ENCODE measurements at regions not wholly inside any gene's neighbourhood (a gene's known extent, or its start where the extent isn't known, plus 50 kb on each side); places are given as distances from the start of the nearest gene placed in this dataset.

- TF ChIP-seq ZBTB43 (CRISPR knock-in tag; IDR thresholded peaks at IDR 0.05) (no peak), FOXJ3 (CRISPR knock-in tag; IDR thresholded peaks at IDR 0.05; ENCODE audit: borderline replicate concordance) (no peak), PRRX2 (CRISPR knock-in tag; IDR thresholded peaks at IDR 0.05) (no peak), TEAD4 (CRISPR knock-in tag; IDR thresholded peaks at IDR 0.05) (no peak), OVOL2 (CRISPR knock-in tag; IDR thresholded peaks at IDR 0.05; ENCODE audit: borderline replicate concordance) (no peak), CTCF (IDR thresholded peaks at IDR 0.05) (no peak), SP1 (CRISPR knock-in tag; conservative IDR thresholded peaks at IDR 0.05) (no peak), MAX (CRISPR knock-in tag; IDR thresholded peaks at IDR 0.05) (no peak), CREM (CRISPR knock-in tag; IDR thresholded peaks at IDR 0.05) (no peak), NFATC4 (CRISPR knock-in tag; IDR thresholded peaks at IDR 0.05) (no peak), IRF1 (CRISPR knock-in tag; IDR thresholded peaks at IDR 0.05) (no peak), IRF2 (CRISPR knock-in tag; IDR thresholded peaks at IDR 0.05; ENCODE audit: borderline replicate concordance, low read depth) (no peak), ZNF121 (CRISPR knock-in tag; IDR thresholded peaks at IDR 0.05) (no peak), NR2C2 (CRISPR knock-in tag; IDR thresholded peaks at IDR 0.05) (no peak)
Measured at GRCh38 chr13:74062933-74063332, 71.3 kb downstream of the KLF12 start.

Data from WTC11 (cell line).